Heart left ventricle (tissue), 13 donors: ENCODE measurements at regions not wholly inside any gene's neighbourhood (a gene's known extent, or its start where the extent isn't known, plus 50 kb on each side); places are given as distances from the start of the nearest gene placed in this dataset.

Experiments used
- POLR2A ChIP-seq, 2 donors: fragments of 450-650 bp; IDR thresholded peaks; one replicate each; pipeline ENCODE4 v1.6.1; 2017; ENCODE audit warnings: antibody characterized with exemption in 2 of 2, mild to moderate bottlenecking in 2 of 2, moderate library complexity in 2 of 2
- TF ChIP-seq, protein P1 (sequence below), 12 donors: fragments of 200-600 bp; sonication (generic) in 4 of 12; IDR thresholded peaks; one replicate each; pipeline versions ENCODE4 v1.5.0 to v1.8.0; 2018 to 2022; ENCODE audit warnings: antibody characterized with exemption in 12 of 12, mild to moderate bottlenecking in 5 of 12
- donor health status: ischemic (EF 13 %, LVEDD 7.1; RV severe dilation, severe dysfunction).
- donor health status: DM: no; HTN: yes; CAD: no.
- donor health status: DM: no; HTN: no; CAD: no.
- donor health status: ischemic (EF 25% LVEDD 6.9; RV normal size, moderate dysfunction).
- donor health status: ischemic (EF 25% LVEDD 5.7; RV mildly dilated, moderate dysfunction).
- donor health status: ischemic (EF 35%, LVEDD 5.7; RV mildly dilated, moderate dysfunction).
- donor health status: nonischemic (EF 11% LVEDD 7.7; RV severe dilation, severe dysfunction).
- donor health status: DM: yes; HTN: yes; CAD: no.
- donor health status: PGD.
- donor health status: ischemic (EF 29% LVEDD 5.4; RV normal size, mild dysfunction).
- donor health status: nonischemic (EF 23%, LVEDD 6.1; RV moderate dilation, normal function).

DNA sequence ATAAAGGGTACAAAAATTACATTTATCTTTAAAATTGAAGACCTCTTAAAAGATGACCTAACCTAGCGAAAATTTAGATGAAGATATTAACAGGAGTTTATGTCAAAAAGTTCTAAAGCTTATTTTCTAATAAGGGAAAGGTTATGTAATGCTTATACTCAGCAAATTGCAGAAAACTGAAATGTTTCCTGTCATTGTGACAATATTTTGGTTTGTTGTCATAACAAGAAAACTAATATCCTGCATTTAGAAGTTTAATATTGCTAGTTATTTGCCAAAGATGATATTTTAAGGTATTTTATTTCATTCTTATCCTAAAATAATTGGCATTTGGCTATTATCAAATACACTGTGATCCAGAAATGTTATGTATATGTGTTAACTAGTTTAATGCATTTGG lies 294.5 kb downstream of the C3orf38 start:
- TF ChIP-seq, protein P1, sequence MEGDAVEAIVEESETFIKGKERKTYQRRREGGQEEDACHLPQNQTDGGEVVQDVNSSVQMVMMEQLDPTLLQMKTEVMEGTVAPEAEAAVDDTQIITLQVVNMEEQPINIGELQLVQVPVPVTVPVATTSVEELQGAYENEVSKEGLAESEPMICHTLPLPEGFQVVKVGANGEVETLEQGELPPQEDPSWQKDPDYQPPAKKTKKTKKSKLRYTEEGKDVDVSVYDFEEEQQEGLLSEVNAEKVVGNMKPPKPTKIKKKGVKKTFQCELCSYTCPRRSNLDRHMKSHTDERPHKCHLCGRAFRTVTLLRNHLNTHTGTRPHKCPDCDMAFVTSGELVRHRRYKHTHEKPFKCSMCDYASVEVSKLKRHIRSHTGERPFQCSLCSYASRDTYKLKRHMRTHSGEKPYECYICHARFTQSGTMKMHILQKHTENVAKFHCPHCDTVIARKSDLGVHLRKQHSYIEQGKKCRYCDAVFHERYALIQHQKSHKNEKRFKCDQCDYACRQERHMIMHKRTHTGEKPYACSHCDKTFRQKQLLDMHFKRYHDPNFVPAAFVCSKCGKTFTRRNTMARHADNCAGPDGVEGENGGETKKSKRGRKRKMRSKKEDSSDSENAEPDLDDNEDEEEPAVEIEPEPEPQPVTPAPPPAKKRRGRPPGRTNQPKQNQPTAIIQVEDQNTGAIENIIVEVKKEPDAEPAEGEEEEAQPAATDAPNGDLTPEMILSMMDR (IDR thresholded peaks at IDR 0.05), result no peak
- no peak for TF ChIP-seq POLR2A (IDR thresholded peaks at IDR 0.05)
